ENCODE measurements at regions not wholly inside any gene's neighbourhood (a gene's known extent, or its start where the extent isn't known, plus 50 kb on each side); places are given as distances from the start of the nearest gene placed in this dataset.

DNA sequence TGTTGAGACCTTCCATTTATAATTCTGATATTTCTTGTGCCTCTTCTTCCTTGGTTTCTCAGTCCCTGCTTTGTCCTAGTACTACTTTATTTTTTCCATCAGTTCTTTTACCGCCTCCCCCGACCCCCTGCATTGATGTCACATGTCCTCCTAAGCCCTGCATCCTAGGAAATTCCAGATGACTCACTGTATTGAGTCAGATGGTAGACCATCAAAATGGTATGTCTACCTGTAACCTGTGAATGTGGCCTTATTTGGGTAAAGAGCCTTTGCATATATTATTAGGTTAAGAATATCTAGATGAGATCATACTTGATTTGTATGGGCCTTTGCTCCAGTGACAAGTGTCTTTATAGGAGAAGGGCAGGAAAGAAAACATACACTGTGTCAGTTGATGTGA is 515.3 kb upstream of the CA10 start:
- TF ChIP-seq, protein P1, sequence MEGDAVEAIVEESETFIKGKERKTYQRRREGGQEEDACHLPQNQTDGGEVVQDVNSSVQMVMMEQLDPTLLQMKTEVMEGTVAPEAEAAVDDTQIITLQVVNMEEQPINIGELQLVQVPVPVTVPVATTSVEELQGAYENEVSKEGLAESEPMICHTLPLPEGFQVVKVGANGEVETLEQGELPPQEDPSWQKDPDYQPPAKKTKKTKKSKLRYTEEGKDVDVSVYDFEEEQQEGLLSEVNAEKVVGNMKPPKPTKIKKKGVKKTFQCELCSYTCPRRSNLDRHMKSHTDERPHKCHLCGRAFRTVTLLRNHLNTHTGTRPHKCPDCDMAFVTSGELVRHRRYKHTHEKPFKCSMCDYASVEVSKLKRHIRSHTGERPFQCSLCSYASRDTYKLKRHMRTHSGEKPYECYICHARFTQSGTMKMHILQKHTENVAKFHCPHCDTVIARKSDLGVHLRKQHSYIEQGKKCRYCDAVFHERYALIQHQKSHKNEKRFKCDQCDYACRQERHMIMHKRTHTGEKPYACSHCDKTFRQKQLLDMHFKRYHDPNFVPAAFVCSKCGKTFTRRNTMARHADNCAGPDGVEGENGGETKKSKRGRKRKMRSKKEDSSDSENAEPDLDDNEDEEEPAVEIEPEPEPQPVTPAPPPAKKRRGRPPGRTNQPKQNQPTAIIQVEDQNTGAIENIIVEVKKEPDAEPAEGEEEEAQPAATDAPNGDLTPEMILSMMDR (IDR thresholded peaks at IDR 0.05; ENCODE audit: low read depth, low read length, poor library complexity, severe bottlenecking): no peak
- no peak for TF ChIP-seq EZH2phosphoT487 (IDR thresholded peaks at IDR 0.05; ENCODE audit: borderline replicate concordance, low read length)
